NB4 (cell line): ENCODE measurements at regions not wholly inside any gene's neighbourhood (a gene's known extent, or its start where the extent isn't known, plus 50 kb on each side); places are given as distances from the start of the nearest gene placed in this dataset.

Experiments
- MAX ChIP-seq: IDR thresholded peaks from 2 replicates; pipeline ENCODE4 v1.6.1; 2011; ENCODE audit warnings: low read depth, low read length
- MYC ChIP-seq: IDR thresholded peaks from 2 replicates; pipeline ENCODE4 v1.6.1; 2011; ENCODE audit warnings: low read depth, low read length
- POLR2A ChIP-seq: IDR thresholded peaks from 2 replicates; pipeline ENCODE4 v1.6.1; 2011; ENCODE audit warnings: mild to moderate bottlenecking; ENCODE audit not compliant: insufficient read length; ENCODE audit errors: extremely low read depth
- TF ChIP-seq, protein P1 (sequence below): IDR thresholded peaks from one replicate; pipeline ENCODE4 v1.5.1; 2012; ENCODE audit warnings: low read depth, low read length

DNA sequence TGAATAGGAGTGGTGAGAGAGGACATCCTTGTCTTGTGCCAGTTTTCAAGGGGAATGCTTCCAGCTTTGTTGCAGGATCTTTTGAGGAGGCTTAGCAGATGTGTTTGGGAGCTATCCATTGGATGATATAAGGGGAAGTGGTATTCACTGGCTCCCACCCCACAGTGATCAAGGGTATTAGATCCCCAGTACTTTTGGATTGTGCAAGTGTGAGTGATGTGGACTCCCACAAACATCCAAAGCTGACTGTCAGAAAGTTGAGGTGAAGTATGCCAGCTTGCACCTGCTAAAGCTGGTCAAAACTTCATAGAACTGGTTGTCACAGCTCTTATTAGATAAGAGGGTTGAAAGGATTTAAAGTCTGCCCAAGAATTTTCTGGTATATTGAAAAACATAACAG is 110.1 kb upstream of the BTG1 start:
- TF ChIP-seq POLR2A (no peak), MYC (no peak), MAX (no peak)
- TF ChIP-seq, protein P1, sequence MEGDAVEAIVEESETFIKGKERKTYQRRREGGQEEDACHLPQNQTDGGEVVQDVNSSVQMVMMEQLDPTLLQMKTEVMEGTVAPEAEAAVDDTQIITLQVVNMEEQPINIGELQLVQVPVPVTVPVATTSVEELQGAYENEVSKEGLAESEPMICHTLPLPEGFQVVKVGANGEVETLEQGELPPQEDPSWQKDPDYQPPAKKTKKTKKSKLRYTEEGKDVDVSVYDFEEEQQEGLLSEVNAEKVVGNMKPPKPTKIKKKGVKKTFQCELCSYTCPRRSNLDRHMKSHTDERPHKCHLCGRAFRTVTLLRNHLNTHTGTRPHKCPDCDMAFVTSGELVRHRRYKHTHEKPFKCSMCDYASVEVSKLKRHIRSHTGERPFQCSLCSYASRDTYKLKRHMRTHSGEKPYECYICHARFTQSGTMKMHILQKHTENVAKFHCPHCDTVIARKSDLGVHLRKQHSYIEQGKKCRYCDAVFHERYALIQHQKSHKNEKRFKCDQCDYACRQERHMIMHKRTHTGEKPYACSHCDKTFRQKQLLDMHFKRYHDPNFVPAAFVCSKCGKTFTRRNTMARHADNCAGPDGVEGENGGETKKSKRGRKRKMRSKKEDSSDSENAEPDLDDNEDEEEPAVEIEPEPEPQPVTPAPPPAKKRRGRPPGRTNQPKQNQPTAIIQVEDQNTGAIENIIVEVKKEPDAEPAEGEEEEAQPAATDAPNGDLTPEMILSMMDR = no peak
